B cell (primary cell): ENCODE measurements at regions not wholly inside any gene's neighbourhood (a gene's known extent, or its start where the extent isn't known, plus 50 kb on each side); places are given as distances from the start of the nearest gene placed in this dataset.

Experiments
- ATAC-seq: fragments of 200-7000 bp; cut with Tn5 transposase; one replicate; pipeline ENCODE4 v1.10.0; 2021; ENCODE audit warnings: low read depth, mild to moderate bottlenecking, moderate number of reproducible peaks, moderate library complexity
- CTCF ChIA-PET: fragments of 350-600 bp; sonication (Branson Sonifier 250); formaldehyde crosslinking; loops from one replicate; lab custom pipeline; 2021; ENCODE audit warnings: antibody characterized with exemption, inconsistent platforms; lab: Charles Lee
- POLR2A ChIA-PET: fragments of 350-600 bp; sonication (Branson Sonifier 250); formaldehyde crosslinking; loops from one replicate; lab custom pipeline; 2021; ENCODE audit warnings: antibody characterized with exemption; lab: Charles Lee
- DNase-seq: peaks from one replicate; pipeline ENCODE4 v3.0.0; 2013
- H2AFZ ChIP-seq: 2 replicates; pipeline ENCODE4 v1.6.1; 2012; ENCODE audit warnings: mild to moderate bottlenecking, low read depth, low read length; ENCODE audit not compliant: insufficient read depth, poor library complexity, severe bottlenecking
- H3K27ac ChIP-seq, 2 donors: 1 replicate in 1 of 2; 2 replicates in 1 of 2; pipeline ENCODE4 v1.5.1; 2012 to 2013; ENCODE audit warnings: low read length in 2 of 2, mild to moderate bottlenecking in 2 of 2, moderate library complexity in 1 of 2
- H3K27me3 ChIP-seq, 4 experiments: fragments of 200-600 bp in 1 of 4; sonication (generic) in 1 of 4; replicated peaks in 1 of 4; 1 replicate in 2 of 4; 2 replicates in 2 of 4; pipeline versions ENCODE4 v1.6.1 to v1.7.0; 2013 to 2016; ENCODE audit warnings: low read length in 3 of 4, mild to moderate bottlenecking in 2 of 4, mixed read lengths in 1 of 4, moderate library complexity in 1 of 4; ENCODE audit not compliant: insufficient read depth in 4 of 4, control insufficient read depth in 3 of 4; ENCODE audit errors: control extremely low read depth in 1 of 4
- H3K36me3 ChIP-seq, 2 experiments: replicated peaks in 1 of 2; 1 replicate in 1 of 2; 2 replicates in 1 of 2; pipeline versions ENCODE4 v1.6.1 to v1.7.1; 2013; ENCODE audit warnings: low read length in 1 of 2; ENCODE audit not compliant: insufficient read depth in 2 of 2, control insufficient read depth in 1 of 2; ENCODE audit errors: control extremely low read depth in 1 of 2, extremely low read depth in 1 of 2
- H3K4me1 ChIP-seq, 2 donors: fragments of 200-600 bp in 1 of 2; sonication (generic) in 1 of 2; 1 replicate in 1 of 2; 2 replicates in 1 of 2; pipeline versions ENCODE4 v1.5.1 to v1.6.1; 2013 to 2017; ENCODE audit warnings: low read length in 2 of 2; ENCODE audit not compliant: control insufficient read depth in 2 of 2, insufficient read depth in 2 of 2
- H3K4me2 ChIP-seq: replicated peaks from 2 replicates; pipeline ENCODE3; 2012; ENCODE audit warnings: mild to moderate bottlenecking, low read depth, low read length; ENCODE audit not compliant: poor library complexity, severe bottlenecking
- H3K4me3 ChIP-seq, 5 experiments: fragments of 200-600 bp in 1 of 5; sonication (generic) in 1 of 5; 1 replicate in 3 of 5; 2 replicates in 2 of 5; pipeline versions ENCODE4 v1.5.1 to v1.7.0; 2011 to 2016; ENCODE audit warnings: low read length in 4 of 5, mild to moderate bottlenecking in 4 of 5, low read depth in 2 of 5, control low read depth in 1 of 5, moderate library complexity in 1 of 5; ENCODE audit not compliant: insufficient read depth in 1 of 5; ENCODE audit errors: control extremely low read depth in 1 of 5, extremely low read depth in 1 of 5
- H3K79me2 ChIP-seq: fragments of 200-600 bp; sonication (generic); one replicate; pipeline ENCODE4 v1.6.0; 2016; ENCODE audit warnings: low read length; ENCODE audit not compliant: control insufficient read depth, insufficient read depth
- H3K9ac ChIP-seq: fragments of 200-600 bp; sonication (generic); 2 replicates; pipeline ENCODE4 v1.6.1; 2017; ENCODE audit warnings: mild to moderate bottlenecking, low read length, moderate library complexity
- H3K9me3 ChIP-seq, 3 donors: one replicate each; pipeline versions ENCODE4 v1.6.1 to v1.7.1; 2013; ENCODE audit warnings: low read length in 2 of 3; ENCODE audit not compliant: control insufficient read depth in 2 of 3, insufficient read depth in 1 of 3; ENCODE audit errors: control extremely low read depth in 1 of 3
- H4K20me1 ChIP-seq: 2 replicates; pipeline ENCODE4 v1.6.0; 2012; ENCODE audit warnings: mild to moderate bottlenecking, low read length; ENCODE audit not compliant: insufficient read depth, control insufficient read depth, poor library complexity, severe bottlenecking
- H3K27ac Mint-ChIP-seq: one replicate; pipeline ENCODE4 v1.8.0; 2021; ENCODE audit warnings: mixed read lengths
- H3K27me3 Mint-ChIP-seq: one replicate; pipeline ENCODE4 v1.8.0; 2021; ENCODE audit warnings: mixed read lengths
- H3K4me1 Mint-ChIP-seq: one replicate; pipeline ENCODE4 v1.8.0; 2021; ENCODE audit warnings: mixed read lengths
- H3K4me3 Mint-ChIP-seq: one replicate; pipeline ENCODE4 v1.8.0; 2021; ENCODE audit warnings: mixed read lengths
- H3K9me3 Mint-ChIP-seq: one replicate; pipeline ENCODE4 v1.8.0; 2022; ENCODE audit warnings: mixed read lengths; ENCODE audit not compliant: insufficient read depth
- EZH2 ChIP-seq: IDR thresholded peaks from 2 replicates; pipeline ENCODE4 v1.6.1; 2012; ENCODE audit warnings: borderline replicate concordance, low read depth, mild to moderate bottlenecking, moderate library complexity, low read length; ENCODE audit not compliant: insufficient read depth, poor library complexity, severe bottlenecking
- WGBS: methylation state at CpG from one replicate; pipeline ENCODE4 v1.1.5; 2013; ENCODE audit warnings: missing lambda C conversion rate; ENCODE audit not compliant: insufficient coverage; 5-methylcytosine and 5-hydroxymethylcytosine counted together
- intact Hi-C: fragments of 100-400 bp; cut with micrococcal nuclease; formaldehyde crosslinking; loops from one replicate; pipeline ENCODE4 v1.10.0; 2022
- TF ChIP-seq, protein P1 (sequence below): fragments of 200-600 bp; IDR thresholded peaks from one replicate; pipeline ENCODE4 v1.8.0; 2022; ENCODE audit warnings: antibody characterized with exemption, mild to moderate bottlenecking

DNA sequence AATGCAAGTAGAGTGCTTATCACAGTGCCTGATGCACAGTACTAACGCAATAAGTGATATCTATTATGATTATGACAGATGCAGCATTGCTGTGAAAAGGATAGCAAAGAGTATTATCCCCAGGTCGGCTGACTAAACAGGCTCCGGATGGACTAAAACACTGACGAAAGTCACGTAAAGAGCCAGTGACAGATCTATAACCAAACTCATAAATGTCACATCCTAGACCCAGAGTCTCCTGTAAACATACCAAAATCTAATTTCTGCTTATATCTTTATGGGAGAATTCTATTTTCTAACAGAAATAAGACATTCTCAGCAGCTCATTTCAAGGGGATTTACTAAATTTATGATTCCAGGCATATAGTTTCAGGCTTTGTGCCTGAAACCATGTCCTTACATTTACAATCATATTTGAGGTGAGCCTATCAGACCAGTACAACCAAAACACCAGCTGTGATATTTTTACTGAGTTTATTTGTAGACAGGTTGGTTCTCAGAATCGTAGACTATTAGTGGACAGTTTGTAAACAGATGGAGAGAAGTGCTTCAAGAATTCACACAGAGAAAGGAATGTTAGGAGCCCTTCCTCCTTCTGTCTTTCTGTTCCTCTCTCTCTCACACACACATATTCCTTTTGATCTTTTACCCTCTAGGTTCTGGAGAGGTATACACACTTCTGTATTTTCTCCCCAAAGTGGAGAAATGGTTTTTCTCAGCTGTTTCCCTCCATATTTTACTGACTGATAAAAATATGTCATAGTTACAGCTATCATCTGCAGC lies 52.4 kb upstream of the WDR26 start:
- intact Hi-C loops, result no loop called here
- Histone ChIP-seq H3K9me3 (no peaks in the 10 kb centered on the region), H3K4me3 (no peak overlapping the region), H3K79me2 (no peaks in the 10 kb centered on the region), H3K27ac (no peak overlapping the region), H4K20me1 (no peaks in the 10 kb centered on the region), H3K27me3 (no peaks in the 10 kb centered on the region), H3K9ac (no peak overlapping the region), H3K36me3 (no peaks in the 10 kb centered on the region), H3K4me1 (no peaks in the 10 kb centered on the region), H2AFZ (no peak overlapping the region), H3K4me2 (no peak overlapping the region)
- no peak overlapping the region for H3K4me3 Mint-ChIP-seq
- no peaks in the 10 kb centered on the region for H3K27me3 Mint-ChIP-seq
- H3K27ac Mint-ChIP-seq, result no peak overlapping the region
- ChIA-PET CTCF (no interaction called here), POLR2A (no interaction called here)
- no peak for TF ChIP-seq EZH2
- TF ChIP-seq, protein P1, sequence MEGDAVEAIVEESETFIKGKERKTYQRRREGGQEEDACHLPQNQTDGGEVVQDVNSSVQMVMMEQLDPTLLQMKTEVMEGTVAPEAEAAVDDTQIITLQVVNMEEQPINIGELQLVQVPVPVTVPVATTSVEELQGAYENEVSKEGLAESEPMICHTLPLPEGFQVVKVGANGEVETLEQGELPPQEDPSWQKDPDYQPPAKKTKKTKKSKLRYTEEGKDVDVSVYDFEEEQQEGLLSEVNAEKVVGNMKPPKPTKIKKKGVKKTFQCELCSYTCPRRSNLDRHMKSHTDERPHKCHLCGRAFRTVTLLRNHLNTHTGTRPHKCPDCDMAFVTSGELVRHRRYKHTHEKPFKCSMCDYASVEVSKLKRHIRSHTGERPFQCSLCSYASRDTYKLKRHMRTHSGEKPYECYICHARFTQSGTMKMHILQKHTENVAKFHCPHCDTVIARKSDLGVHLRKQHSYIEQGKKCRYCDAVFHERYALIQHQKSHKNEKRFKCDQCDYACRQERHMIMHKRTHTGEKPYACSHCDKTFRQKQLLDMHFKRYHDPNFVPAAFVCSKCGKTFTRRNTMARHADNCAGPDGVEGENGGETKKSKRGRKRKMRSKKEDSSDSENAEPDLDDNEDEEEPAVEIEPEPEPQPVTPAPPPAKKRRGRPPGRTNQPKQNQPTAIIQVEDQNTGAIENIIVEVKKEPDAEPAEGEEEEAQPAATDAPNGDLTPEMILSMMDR, result no peak
- 100% methylated on average over 2 of the region's 6 CpGs for WGBS
- no peaks in the 10 kb centered on the region for H3K4me1 Mint-ChIP-seq
- no peaks in the 10 kb centered on the region for H3K9me3 Mint-ChIP-seq
- DNase-seq, result no peak
- ATAC-seq, result no peak

DNA sequence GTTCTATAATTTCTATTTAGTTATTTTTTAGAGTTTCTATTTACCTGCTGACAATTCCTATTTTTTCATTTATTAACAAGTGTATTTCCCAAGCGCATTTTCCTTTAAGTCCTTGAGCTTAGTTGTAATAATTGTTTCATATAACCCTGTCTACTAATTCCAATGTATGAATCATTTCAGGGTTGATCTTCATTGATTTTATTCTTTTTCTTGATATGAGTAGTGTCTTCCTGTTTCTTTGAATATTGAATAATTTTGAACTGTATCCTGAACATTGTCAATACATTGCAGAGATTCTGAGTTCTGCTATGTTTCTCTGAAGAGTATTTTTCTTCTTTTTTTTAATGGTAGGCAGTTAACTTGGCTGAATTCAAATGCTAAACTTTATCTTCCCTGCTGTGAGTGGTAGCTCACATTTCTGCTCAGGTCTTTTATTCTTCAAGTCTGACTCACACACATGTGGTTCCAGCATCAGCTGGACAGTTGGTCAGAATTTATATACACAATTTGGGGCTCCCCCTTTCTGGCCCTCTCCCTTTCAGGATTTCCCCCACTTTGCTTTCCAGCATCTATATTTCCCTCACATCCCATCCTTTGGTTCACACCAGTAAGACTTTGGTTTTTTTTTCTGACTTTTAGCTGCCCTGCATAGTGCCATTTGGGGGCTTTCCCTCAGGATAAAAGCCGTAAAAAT lies 54.4 kb upstream of the WDR26 start:
- intact Hi-C loops, result no loop called here
- POLR2A ChIA-PET, result no interaction called here
- no peak overlapping the region for H3K9ac ChIP-seq
- WGBS, result no CpG with 5 or more reads among the region's 2 CpGs
- H3K4me2 ChIP-seq, result no peak overlapping the region
- no peak for DNase-seq
- Mint-ChIP-seq H3K27me3 (no peaks in the 10 kb centered on the region), H3K9me3 (no peaks in the 10 kb centered on the region), H3K27ac (no peak overlapping the region), H3K4me3 (no peak overlapping the region), H3K4me1 (no peaks in the 10 kb centered on the region)
- no peak overlapping the region for H3K27ac ChIP-seq
- no peak for TF ChIP-seq EZH2
- TF ChIP-seq, protein P1, result no peak
- no peak overlapping the region for H2AFZ ChIP-seq
- no peaks in the 10 kb centered on the region for H3K79me2 ChIP-seq
- no peaks in the 10 kb centered on the region for H4K20me1 ChIP-seq
- no peaks in the 10 kb centered on the region for H3K36me3 ChIP-seq
- no peaks in the 10 kb centered on the region for H3K9me3 ChIP-seq
- no peaks in the 10 kb centered on the region for H3K4me1 ChIP-seq
- no peaks in the 10 kb centered on the region for H3K27me3 ChIP-seq
- ATAC-seq, result no peak
- H3K4me3 ChIP-seq, result no peak overlapping the region
- CTCF ChIA-PET, result interaction anchor here (0.6 kb wide), 1 partner anchor 750 kb away, joined by 3 read pairs; no protein-coding TSS in a partner anchor
